ENCODE measurements at regions not wholly inside any gene's neighbourhood (a gene's known extent, or its start where the extent isn't known, plus 50 kb on each side); places are given as distances from the start of the nearest gene placed in this dataset.

- TF ChIP-seq USF2 (IDR thresholded peaks at IDR 0.05; ENCODE audit: low read length) (no peak), SRF (IDR thresholded peaks at IDR 0.05; ENCODE audit: low read depth, low read length) (no peak), CHD1 (IDR thresholded peaks at IDR 0.05; ENCODE audit: low read depth, low read length) (no peak), KDM5A (IDR thresholded peaks at IDR 0.05; ENCODE audit: low read length) (no peak), SP2 (IDR thresholded peaks at IDR 0.05; ENCODE audit: low read length) (no peak), HDAC2 (IDR thresholded peaks at IDR 0.05; ENCODE audit: borderline replicate concordance in 1 of 2, low read depth in 2 of 2, low read length in 2 of 2) (no peak)
Measured at GRCh38 chr3:17969985-17970568, 227.6 kb upstream of the TBC1D5 start (continued).

Data from H1 (cell line).